Putamen (tissue), 1 donor: ENCODE measurements at regions not wholly inside any gene's neighbourhood (a gene's known extent, or its start where the extent isn't known, plus 50 kb on each side); places are given as distances from the start of the nearest gene placed in this dataset.

ENCODE experiments used
- DNase-seq: peaks from one replicate; pipeline ENCODE4 v3.0.0-alpha.2; 2016; ENCODE audit warnings: low spot score

DNA sequence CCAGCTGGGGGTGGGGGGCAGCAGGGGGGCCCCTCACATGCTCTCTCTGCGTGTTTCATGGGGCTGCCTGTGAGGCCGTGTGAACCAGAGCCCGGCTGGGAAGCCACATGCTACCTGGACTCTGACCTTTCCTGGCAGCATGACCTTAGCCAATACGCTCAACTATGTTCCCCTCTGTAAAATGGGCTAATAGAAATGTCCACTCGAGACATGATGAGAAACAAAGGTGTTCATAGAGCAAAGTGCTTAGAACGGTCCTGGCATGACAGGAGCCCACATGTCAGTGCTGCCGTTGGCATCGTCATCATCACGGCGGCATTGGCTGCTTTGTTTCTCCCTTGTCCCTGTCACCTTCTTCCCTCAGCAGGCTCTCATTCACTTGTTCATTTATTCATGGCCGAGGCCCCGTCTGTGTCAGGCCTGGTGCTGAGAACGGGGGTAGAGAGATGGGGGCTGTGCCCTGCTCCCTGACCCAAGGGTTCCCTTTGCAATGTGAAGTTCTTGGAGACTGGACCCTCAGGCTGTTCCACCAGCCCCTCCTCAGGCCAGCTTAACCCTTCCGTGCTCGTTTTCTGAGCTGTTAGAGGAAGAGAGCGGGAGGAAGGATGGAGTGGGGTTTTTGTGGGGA is 291.4 kb downstream of the SEC14L1 start:
- DNase-seq: no peak

DNA sequence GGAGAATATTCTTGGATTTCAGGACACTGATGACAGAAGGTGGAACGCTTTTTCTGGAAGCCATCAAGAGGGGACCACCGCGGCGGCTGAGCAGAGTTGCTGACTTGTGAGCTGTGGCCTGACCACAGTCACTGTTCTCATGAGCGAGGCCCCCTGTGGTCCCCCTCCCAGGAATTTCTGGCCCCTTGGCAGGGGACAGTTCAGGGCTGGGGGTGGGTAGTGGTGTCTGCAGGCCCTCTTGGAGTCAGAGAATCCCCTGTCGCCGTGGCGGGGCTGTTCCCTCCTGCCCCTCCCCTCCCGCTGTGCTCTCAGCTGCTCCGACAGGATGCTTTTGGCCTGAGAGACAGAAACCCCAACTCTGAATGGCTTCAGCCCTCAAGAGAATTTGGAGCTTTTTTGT is 292.0 kb downstream of the SEC14L1 start:
- no peak for DNase-seq

DNA sequence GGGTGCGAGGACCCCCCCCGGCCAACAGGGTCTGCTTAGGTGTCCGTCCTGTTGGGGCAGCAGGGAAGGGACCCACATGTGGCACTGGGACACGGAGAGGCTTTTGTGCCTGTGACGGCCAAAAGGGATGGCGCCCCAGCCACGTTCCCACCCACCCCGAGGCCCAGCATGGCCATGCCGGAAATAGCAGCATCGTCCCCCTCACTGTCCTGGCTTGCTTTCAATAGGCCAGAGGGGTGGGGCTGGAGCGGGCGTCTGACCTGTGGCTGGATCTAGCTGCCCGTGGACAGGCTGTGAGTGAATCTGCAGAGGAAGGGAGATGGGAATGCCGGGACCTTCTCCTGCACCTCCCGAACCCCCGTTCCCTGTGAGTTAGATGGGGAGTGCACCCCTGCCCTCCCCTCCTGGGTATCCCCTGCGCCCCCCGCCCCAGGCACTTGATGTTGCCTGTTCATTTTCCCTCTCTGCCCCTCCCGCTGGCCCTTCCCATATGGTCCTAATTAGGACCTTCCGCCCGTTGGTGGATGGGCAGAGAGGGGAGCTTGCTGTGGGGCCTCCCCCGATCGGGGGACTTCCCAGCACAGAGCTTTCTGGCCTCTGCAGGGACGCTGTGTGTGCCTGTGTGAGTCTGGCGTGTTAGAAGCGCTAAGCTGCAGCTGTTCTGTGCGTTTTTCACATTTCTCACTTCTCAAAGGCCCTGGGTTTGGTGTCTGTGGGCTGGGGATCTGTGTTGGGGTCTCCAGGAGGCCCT is 292.8 kb downstream of the SEC14L1 start:
- no peak for DNase-seq

DNA sequence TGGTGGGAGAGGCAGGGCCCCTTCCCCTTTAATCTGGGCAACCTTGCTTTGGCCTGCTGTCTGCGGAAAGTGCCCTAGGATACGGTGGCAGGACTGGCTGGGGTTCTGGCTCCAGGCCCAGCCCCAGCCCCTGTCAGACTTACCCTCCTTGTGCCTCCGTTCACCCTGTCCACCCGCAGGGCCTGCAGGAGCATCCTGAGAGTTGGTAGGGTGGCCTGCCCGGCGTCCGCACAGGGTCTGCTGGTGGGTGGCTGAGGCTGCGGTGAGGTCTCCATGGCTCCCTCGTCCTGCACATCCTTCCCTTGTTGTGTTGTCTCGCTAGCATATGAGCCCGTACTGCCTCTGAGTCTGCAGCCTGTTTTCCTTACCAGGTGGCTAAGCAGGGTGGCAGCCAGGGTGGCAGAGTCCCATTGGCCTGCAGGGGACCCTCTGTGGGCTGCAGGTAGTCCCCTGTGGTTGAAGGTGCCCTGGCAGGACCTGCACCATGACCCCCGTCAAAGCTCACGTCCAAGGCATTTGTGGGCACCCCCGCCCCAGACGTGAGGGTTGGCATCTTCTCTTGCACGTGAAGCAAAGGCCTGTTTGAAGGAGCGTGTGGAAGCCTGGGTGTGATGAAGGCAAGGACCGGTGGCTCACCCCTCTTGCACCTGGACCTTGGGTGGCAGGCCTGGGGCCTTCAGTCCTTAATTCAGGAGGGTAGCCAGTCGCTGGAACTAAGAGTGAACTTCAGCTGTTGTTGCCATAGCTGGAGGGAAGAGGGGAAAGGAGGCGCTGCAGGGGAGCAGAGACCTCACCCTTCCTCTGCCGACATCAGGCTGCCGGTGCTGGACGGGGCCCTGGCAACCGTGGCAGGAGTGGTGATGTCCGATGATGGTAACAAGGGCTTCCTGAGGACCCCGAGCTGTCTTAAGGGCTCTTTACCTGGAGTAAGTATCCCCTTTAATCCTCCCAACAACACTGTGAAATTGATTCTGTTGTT is 293.7 kb downstream of the SEC14L1 start:
- DNase-seq: no peak

DNA sequence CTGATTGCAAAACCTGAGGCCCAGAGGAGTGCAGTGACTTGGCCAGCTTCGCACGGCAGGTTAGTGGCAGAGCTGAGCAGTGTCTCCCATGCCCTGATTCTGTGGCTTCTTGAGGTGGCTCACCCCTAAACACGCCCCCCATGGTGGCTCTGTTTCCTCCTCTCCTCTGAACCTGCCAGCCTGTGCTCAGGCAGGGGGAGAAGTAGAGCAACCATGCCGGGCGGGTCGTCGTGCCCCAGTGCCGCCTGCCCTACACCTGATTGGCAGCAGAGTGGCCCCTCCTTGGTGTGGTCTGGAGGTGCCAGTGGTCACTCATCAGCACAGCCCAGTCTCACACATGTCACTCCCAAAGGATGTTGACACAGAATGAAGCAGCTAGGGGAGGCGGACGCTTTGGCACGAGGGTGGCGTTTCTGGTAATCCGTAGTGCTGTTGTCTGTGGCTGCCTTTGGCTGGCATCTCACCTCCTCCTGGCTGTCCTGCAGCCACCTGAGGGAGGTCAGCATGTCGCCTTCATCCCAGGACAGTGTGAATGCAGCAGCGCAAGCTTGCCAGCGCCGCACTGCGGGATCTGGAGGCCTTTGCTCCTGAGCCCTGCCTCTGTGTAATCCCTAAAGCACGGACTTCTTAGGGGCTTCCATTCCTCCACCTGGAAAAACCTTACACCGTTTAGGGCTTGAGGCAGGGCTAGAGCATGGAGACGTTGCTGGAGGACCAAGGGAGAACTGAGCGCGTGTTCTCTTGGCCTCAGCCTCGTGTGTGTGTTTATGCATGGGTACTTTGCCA is 294.7 kb downstream of the SEC14L1 start:
- DNase-seq: no peak

DNA sequence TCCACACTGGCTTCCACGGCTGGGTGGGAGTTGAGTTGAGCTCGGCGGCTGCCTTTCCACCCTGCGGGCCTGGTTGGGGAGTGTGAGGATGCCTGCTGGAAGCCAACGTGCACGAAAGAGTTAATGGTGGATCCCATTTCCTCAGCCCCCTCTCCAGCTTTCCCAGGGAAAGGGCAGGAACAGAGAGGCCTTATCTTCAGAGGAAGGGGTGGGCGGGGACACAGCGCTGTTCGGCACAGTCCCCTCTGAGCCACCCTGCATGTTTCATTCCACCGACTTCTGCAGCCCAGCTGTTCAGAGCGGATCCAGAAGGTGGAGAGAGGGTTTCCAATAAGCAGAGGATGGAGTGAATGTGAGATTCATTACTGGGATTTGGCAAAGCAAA is 295.3 kb downstream of the SEC14L1 start:
- DNase-seq: no peak

DNA sequence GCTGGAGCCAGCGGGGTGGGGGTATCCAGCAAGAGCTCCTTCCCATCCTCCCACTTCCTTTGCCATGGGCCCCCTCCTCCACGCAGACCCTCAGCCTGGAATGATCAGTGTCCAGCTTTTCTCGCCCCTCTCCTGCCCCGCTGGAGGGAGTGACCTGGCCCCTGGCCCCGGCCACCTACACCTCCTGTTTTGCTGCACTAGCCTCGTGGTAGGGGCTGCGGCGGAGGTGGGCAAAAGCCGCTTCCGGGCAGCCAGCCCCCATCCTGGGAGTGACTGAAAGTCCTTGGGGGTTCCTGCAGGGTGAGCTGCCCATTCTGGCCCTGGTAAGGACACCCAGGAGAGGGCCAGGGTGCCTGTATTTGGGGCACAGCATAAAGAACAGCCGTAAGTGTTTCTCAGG is 295.7 kb downstream of the SEC14L1 start:
- DNase-seq: no peak

DNA sequence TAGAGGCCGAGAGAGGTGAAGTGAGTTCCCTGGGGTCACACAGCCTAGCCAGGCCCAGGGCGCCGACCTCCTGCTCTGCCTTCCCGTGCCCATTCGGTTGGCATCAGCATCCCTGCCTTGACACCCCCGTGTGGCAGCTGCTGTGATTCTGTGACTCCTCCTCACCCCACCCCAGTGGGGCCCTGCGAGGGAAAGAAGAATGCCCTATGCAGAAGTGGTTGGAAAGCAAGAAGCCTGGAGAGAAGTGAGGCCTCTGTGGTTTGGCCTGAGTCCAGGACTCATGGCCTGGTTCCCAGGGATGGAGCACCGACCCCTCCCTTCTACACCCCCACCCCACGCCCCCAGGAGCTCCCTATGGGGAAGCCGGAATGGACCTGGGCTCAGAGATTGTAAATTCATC is 296.2 kb downstream of the SEC14L1 start:
- no peak for DNase-seq

DNA sequence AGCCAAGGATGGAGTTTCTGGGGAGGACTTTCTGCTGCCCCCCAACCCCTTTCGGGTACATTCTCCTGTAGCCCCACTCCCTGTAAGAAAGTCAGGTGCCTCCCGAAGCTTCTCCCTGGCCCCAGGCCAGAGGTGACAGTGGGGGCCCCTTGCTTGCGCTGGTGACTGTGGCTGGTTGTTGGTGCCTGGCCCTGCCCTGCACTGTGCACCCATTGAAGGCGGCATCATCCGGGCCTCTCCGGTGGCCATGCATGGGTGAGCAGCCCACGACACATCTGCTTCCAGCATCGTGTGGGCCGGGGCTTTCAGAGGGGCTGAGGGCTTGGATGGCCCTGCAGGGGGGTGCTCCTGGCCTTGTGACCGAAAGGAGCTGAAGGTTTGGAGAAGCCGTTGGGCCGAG is 297.0 kb downstream of the SEC14L1 start:
- DNase-seq: no peak

DNA sequence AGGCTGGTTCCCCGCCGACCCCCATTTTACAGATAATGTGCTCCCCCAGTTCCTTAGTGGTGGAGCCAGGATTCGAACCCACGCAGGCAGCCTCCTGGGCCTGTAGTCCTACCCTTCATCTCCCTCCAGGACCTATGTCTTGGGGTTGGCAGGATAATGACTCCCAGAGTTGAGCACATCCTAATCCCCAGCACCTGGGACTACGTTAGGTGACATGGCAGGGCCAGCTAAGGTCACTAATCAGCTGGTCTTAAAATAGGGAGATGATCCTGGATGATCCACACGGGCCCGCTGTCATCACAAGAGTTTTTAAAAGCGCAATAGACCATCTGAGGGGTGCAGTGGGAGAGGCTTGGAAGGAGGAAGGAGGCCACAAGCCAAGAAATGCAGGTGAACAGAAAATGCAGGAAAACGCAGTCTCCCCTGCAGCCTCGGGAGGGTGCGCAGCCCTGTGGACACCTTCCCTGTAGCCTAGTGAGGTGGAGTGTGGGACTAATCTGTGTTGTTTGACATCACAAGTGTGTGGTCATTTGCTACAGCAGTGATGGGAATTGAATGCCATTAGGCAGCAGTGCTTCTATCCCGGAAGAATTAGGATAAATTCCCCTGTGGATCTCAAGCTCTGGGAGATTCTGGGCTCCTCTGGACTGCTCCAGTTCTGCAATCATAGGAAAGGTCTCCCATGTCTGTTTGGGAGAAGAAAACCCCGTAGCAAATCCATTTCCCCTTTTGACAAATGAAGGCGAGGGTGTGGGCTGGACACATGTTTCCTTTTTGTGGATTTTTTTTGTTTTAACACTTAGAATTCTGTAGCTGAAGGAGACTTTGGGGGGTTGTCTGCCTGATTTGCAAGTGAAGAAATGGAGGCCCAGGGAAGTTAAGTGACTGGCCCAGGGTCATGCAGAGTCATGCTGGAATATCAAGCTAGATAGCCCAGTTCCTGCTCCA is 297.7 kb downstream of the SEC14L1 start:
- no peak for DNase-seq

DNA sequence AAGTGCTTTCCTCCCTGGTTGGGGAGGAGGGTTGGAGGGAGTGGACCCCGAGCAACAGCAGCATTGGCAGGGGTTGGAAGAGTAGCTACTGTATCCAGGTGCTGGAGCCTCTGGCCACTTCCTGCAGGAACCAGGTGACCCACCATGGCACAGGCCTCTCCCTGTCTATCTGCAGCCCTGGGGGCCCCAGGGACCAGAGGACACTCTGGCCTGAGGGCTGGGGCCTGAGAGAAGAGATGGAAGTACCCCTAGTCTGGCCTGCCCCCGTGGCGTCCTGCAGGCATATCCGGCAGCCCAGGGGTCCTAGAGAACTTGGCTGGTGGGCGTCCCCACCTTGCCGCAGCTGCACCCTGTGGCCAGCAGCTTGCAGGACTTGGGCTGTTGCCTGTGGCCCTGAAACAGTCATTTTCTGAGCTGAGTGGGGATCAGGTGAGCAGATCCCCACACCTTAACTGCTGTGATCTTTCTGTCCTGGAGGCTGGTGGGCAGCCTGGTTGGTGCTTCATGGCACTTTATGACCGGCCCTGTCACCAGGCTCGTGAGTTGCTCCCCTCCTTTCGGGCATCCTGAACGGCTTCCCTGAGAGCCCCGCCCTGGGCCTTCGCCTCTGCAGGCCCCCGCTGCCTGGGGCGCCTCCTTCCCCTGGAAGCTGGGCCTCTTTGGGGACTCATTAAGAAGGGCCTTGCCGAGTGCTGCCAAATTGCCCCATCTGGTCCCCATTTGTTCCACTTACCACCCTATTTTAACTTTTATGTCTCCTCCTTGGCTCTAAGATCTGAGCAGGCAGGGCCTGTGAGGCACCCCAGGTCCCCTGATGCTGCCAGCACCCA is 298.6 kb downstream of the SEC14L1 start:
- no peak for DNase-seq

DNA sequence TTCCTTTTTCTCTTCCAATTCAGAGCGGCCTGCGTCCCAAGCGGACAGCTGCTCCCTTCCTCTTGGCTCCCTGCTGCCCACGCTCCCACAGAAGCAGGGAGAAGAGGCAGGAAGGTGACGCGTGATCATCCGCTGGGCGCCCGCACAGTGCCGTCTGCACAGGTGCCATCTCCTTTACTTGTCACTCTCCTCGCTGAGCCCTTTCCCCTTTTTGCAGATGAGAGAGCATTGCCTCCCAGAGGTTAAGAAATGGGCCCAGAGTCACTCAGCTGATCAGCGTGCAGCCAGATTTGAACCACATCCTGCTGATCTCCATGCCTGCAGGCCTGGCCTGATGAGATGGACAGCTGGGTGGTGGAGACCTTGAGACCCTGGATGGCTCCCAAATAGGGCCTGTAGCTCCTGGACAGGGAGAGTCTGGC is 299.8 kb downstream of the SEC14L1 start:
- no peak for DNase-seq

DNA sequence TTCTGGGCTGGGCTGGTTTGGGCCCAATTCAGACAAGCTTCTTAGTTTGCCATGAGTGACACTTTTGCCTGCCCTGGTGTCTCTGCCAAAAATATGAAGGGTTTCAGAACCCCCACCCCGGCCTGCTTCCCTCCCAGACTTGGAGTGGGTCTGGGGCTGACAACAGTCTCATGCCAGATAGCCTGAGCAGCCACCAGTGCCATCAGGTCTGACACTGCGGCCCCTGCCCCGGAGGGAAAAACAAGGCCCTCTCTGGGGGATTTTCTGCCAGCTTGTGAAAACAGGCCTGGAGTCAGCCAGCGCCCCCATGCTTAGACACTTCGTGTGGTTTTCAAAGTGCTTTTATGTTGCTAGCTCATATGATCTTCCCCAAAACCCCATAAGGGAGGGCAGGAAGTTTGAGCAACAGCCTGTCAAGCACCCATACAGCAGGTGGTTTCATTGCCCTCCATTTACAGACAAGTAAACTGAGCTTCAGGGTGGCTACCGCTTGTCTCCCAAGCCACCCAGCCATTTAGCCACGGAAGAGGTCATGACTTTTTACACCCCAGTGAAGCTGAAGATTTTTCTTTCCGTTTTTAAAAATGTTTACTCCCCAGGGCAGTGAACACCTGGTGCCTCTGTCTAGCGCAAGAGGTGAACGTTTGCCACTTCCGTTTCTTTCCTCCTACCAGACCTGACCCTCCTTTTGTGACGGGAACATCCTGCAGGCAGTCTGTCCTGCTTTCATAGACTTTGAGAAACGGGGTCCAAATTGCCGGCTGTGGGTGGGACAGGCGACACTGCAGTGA is 300.6 kb downstream of the SEC14L1 start:
- DNase-seq: no peak

DNA sequence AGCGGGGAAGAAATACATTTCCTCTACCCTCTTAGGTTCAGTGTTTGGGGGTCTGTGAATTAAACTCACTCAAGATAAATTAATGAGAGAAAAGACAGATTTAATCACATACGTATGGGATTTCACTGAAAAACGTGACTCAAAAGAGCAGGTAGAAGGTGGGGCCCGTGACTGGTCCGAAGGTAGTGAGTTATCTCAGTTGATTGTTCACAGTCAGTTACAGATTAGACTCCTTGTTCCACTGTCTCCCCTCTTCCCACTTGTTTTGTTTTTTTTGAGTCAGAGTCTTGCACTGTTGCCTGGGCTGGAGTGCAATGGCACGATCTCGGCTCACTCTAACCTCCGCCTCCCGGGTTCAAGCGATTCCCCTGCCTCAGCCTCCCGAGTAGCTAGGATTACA is 301.2 kb downstream of the SEC14L1 start:
- DNase-seq: no peak

DNA sequence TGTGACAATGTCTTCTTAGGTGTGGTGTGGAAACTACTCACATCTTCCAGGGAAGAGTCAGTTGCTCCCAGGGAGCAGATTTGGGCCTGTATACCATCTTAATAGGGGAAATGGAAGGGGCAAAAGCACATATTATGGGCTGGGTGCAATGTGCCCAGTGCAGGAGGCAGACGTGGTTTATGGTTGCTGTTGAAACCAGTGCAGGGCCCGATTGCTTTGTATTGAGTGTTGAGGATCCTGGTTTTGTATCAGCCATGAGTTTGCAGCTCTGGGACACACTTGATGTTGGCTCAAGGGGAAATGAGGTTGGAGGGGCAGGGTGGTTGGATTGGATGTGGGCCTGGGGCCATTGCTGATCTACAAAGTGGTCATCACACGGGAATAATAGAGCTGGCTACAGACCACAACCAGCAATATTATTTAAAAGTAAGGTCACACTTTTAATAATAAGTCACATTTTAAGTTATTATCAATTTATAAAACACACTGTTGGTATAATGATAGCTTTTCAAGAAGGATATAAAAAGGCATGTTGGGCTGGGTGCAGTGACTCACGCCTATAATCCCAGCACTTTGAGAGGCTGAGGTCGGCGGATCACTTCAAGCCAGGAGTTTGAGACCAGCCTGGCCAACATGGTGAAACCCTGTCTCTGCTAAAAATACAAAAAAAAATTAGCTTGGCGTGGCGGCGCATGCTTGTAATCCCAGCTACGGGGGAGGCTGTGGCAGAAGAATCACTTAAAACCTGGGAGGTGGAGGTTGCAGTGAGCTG is 302.4 kb downstream of the SEC14L1 start:
- no peak for DNase-seq

DNA sequence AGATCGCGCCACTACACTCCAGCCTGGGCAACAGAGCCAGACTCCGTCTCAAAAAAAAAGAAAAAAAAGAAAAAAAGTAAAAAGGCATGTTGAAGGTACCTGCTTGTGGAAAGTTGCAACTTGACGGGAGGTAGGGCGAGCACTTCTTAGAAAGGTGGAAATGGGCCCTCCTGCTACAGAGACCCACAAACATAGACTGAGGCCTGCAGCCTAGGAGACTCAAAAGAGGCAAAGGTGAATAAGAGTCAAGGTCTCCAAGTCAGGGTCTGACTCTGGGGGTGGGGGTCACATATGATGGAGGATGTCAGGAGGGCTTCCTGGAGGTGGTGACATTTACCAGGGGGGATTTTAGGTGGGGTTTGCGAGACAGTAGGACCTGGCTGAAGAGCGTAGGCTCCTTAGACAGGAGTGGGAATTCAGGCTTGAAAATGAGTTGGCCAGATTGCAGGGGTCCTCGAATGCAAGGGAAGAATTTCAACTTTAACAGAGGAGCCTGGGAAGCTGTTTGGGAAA is 303.0 kb downstream of the SEC14L1 start:
- no peak for DNase-seq

DNA sequence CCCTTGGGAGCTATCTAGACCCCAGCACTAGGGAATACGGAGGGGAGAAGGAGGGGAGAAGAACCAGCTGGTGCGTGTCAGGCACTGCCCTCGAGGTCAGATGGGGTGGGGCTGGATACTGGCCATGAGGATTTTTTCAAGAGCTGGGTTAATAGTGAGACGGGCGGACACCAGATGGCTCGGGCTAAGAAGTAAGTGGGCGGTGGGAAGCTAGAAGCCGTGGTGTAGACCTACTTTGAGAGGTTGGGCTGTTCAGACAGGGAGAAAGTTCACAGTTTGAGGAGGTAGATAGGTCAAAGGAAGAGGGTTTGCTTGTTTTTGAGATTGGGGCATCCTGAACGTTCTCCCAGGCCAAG is 303.8 kb downstream of the SEC14L1 start:
- no peak for DNase-seq
